ENCODE measurements at regions not wholly inside any gene's neighbourhood (a gene's known extent, or its start where the extent isn't known, plus 50 kb on each side); places are given as distances from the start of the nearest gene placed in this dataset.

DNA sequence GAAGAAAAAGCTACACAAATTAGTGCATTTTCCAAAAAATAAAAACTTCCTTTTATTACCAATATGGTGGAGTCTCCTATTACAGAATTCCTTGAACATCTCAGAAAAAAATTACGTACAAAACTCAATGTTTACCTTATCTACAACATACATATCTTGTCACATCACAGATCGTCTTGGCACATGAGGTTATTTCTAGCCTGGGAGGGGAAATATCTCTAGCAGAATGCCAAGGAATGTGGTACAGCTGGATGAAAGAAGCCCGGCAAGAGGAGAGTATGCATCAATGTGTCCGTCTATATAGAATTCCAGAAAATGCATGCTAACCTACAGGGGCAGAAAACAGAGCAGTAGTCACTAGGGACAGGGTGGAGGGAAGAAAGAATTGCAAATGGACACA lies 443.8 kb downstream of the ZSWIM6 start:
- ATAC-seq, result no peak
- no peaks in the 10 kb centered on the region for H3K36me3 Mint-ChIP-seq
- no peak overlapping the region for H3K4me3 Mint-ChIP-seq
- no peaks in the 10 kb centered on the region for H3K4me1 Mint-ChIP-seq
- DNase-seq, result no peak
- POLR2A ChIA-PET, result no interaction called here
- H3K27me3 Mint-ChIP-seq, result peaks cover 12 to 71% (median 19%) of the 10 kb centered on the region in 5 donors
- peaks cover 0 to 1% (median 0%) of the 10 kb centered on the region in 9 donors for H3K9me3 Mint-ChIP-seq
- no peak overlapping the region for H3K27ac Mint-ChIP-seq

DNA sequence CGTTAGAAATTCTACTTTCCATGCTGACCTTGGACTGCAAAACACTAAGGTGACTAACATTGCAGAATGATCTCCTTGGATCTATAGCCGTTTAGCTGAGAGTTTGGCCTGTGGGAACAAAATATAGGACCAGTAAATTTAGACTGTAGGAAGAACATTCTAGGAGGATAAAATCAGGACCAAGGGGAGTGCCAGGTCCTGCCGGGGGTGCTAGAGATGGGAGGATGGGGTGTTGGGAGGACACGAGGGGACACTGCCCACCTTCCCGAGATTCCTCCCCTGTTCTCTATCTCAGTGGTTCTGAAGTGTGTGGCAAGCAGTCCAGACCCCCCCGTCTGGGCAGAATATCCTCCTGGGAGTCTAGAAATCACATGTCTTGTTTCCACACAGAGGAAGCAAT lies 445.2 kb downstream of the ZSWIM6 start:
- Mint-ChIP-seq H3K4me1 (no peaks in the 10 kb centered on the region), H3K4me3 (no peak overlapping the region), H3K9me3 (peaks cover 0 to 3% (median 0%) of the 10 kb centered on the region in 9 donors), H3K27ac (no peak overlapping the region), H3K27me3 (peaks cover 11 to 59% (median 18%) of the 10 kb centered on the region in 5 donors), H3K36me3 (no peaks in the 10 kb centered on the region)
- DNase-seq (no peak), ATAC-seq (no peak)
- POLR2A ChIA-PET, result no interaction called here

DNA sequence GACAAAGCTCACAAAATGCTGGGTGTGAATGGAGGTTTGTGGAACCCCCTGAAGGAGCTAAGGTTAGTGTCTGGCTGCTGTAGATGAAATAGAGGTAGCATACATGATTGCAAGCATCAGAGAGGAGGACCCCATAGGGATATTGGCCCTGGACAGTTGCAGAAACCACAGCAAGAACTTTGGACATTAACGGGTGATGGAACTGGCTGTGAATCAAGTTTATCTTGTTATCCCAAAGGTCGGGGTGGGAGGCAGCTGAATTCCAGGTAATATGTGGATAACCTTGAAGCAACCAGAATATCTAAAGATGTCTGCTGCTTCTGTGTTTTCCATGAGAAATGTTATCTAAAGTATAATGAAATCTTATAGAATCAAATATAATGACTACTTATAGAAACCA lies 447.7 kb downstream of the ZSWIM6 start:
- Mint-ChIP-seq H3K27me3 (peaks cover 4 to 52% (median 19%) of the 10 kb centered on the region in 5 donors), H3K9me3 (peaks cover 0 to 5% (median 0%) of the 10 kb centered on the region in 9 donors), H3K4me3 (no peak overlapping the region), H3K36me3 (no peaks in the 10 kb centered on the region), H3K27ac (no peak overlapping the region), H3K4me1 (no peaks in the 10 kb centered on the region)
- POLR2A ChIA-PET, result no interaction called here
- ATAC-seq (no peak), DNase-seq (no peak)

DNA sequence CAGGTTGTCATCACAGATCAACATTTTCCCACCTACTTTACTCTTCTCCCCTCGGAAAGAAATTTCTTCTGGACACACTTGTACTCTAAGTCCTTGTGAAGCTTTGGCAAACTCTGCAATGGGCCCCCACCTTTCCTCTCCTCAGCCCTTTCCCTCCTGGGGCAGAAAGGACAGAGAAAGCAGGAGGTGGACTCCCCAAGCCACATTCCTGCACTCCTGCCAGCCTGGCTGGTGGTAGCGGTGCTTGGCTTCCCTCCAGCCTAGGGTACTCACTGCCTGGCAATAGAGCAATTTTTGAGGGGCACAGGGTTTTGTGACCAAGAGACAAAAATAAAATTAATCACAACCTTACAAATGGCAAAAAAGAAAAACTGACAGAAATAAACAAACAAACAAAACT lies 451.4 kb downstream of the ZSWIM6 start:
- ATAC-seq, result no peak
- H3K36me3 Mint-ChIP-seq, result no peaks in the 10 kb centered on the region
- POLR2A ChIA-PET, result no interaction called here
- no peak overlapping the region for H3K4me3 Mint-ChIP-seq
- no peak for DNase-seq
- no peaks in the 10 kb centered on the region for H3K4me1 Mint-ChIP-seq
- H3K9me3 Mint-ChIP-seq, result peaks cover 0 to 5% (median 0%) of the 10 kb centered on the region in 9 donors
- peaks cover 0 to 39% (median 8%) of the 10 kb centered on the region in 5 donors for H3K27me3 Mint-ChIP-seq
- H3K27ac Mint-ChIP-seq, result peak overlapping the region in 1 of 10 donors; percentile 45

DNA sequence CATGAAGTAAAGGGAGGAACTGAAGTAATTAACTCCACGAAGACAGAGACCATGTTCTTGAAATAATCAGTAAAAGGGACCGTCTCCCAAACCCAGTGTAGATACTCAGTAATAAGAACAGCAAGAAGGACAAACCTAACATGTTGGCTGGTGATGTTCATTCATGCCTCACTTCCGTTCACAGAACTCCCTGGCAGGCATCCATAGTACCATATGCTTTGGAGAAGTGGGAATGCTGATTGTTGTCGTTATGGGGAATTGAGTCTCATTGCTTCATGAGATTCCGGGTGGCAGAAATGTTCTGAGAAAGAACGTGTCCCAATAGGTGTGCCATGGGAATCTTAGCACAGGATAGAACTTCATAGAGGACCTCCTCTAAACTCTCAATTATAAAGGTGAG lies 452.3 kb downstream of the ZSWIM6 start:
- Mint-ChIP-seq H3K4me3 (no peak overlapping the region), H3K36me3 (no peaks in the 10 kb centered on the region), H3K27ac (no peak overlapping the region), H3K9me3 (peaks cover 0 to 5% (median 0%) of the 10 kb centered on the region in 9 donors), H3K27me3 (peaks cover 0 to 30% (median 3%) of the 10 kb centered on the region in 5 donors), H3K4me1 (no peaks in the 10 kb centered on the region)
- ATAC-seq (no peak), DNase-seq (no peak)
- POLR2A ChIA-PET, result no interaction called here

DNA sequence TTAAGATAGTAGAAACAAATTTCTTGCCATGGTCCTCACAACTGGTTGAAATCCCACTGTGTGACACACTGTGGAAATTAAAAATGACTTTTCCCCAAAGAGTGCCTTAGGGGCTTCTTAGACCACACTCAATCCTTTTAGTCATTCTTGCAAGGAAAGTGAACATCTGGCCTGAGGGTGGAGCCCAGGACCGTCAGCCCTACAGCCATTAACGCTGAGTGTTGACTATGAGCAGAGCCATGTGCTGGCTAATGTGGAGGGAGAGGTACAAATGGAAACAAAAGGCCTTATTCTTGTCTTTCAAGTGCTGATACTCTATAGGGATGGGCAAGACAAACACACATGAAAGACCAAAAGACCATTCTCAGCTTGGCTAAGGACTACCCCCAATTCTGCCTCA lies 456.5 kb downstream of the ZSWIM6 start:
- no peak overlapping the region for H3K4me3 Mint-ChIP-seq
- peaks cover 0 to 2% (median 0%) of the 10 kb centered on the region in 9 donors for H3K9me3 Mint-ChIP-seq
- H3K4me1 Mint-ChIP-seq, result no peaks in the 10 kb centered on the region
- no peak for DNase-seq
- POLR2A ChIA-PET, result no interaction called here
- no peaks in the 10 kb centered on the region for H3K36me3 Mint-ChIP-seq
- H3K27ac Mint-ChIP-seq, result no peak overlapping the region
- no peak for ATAC-seq
- H3K27me3 Mint-ChIP-seq, result peaks cover 0 to 17% (median 0%) of the 10 kb centered on the region in 5 donors

DNA sequence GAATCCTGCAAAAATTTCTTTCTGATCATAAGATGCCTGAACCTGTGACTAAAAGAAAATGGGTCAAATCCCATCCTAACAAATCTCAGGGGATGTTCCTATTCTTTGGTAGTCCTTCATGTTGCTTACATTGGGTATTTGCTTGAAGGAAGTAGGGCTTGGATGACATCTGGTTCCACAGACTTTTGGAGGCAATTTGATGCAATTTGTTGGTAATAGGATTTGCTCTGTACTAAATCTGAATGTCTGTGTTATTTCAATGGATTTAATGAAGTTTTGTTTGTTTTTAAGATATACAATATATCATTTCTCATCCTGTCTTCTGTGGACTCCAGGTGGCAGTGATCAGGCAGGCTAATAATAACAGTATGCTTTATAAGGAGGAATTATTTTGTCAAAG lies 457.9 kb downstream of the ZSWIM6 start:
- DNase-seq, result no peak
- no peak overlapping the region for H3K27ac Mint-ChIP-seq
- no peak for ATAC-seq
- H3K4me1 Mint-ChIP-seq, result no peaks in the 10 kb centered on the region
- POLR2A ChIA-PET, result no interaction called here
- no peak overlapping the region for H3K4me3 Mint-ChIP-seq
- H3K9me3 Mint-ChIP-seq, result no peaks in the 10 kb centered on the region
- peaks cover 0 to 13% (median 3%) of the 10 kb centered on the region in 5 donors for H3K27me3 Mint-ChIP-seq
- H3K36me3 Mint-ChIP-seq, result no peaks in the 10 kb centered on the region

DNA sequence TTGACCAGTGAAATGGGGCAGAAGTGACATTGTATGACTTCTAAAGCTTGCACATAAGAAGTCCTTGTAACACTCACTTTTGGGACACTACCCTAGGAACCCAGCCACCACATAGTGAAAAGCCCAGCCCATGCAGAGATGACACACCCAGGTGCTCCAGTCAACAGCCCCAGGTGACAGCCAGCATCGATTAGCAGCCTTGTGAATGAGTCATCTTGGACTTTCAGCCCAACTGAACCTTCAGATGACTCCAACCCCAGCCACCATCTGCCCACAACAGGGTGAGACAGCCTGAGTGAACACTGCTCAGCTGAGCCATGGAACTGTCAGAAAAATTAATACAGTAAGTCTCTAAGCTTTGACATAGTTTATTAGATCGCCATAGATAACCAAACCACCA lies 458.6 kb downstream of the ZSWIM6 start:
- Mint-ChIP-seq H3K4me1 (no peaks in the 10 kb centered on the region), H3K4me3 (no peak overlapping the region), H3K9me3 (no peaks in the 10 kb centered on the region), H3K27me3 (peaks cover 0 to 6% (median 4%) of the 10 kb centered on the region in 5 donors), H3K36me3 (no peaks in the 10 kb centered on the region), H3K27ac (no peak overlapping the region)
- no peak for DNase-seq
- POLR2A ChIA-PET, result no interaction called here
- ATAC-seq, result no peak

DNA sequence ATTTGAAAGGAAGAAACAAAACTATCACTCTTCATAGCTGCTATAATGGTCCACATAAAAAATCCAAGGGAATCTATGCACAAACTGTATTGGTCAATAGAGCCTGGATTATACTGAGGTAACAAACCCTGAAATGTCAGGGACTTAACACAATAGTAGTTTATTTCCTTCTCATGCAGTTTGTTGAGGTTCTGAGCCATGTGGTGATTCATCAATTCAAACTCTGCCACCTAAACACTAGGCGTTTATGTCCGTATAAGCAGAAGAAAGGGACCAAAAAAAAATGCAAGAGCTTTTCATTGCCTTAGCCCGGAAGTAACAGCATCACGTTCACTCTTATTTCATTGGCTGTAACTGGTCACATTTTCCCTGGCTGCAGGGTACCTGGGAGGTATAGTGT lies 464.7 kb downstream of the ZSWIM6 start:
- peaks cover 1 to 12% (median 6%) of the 10 kb centered on the region in 5 donors for H3K27me3 Mint-ChIP-seq
- no peaks in the 10 kb centered on the region for H3K36me3 Mint-ChIP-seq
- H3K9me3 Mint-ChIP-seq, result no peaks in the 10 kb centered on the region
- no peaks in the 10 kb centered on the region for H3K4me1 Mint-ChIP-seq
- POLR2A ChIA-PET, result no interaction called here
- no peak overlapping the region for H3K27ac Mint-ChIP-seq
- ATAC-seq (no peak), DNase-seq (no peak)
- H3K4me3 Mint-ChIP-seq, result no peak overlapping the region

DNA sequence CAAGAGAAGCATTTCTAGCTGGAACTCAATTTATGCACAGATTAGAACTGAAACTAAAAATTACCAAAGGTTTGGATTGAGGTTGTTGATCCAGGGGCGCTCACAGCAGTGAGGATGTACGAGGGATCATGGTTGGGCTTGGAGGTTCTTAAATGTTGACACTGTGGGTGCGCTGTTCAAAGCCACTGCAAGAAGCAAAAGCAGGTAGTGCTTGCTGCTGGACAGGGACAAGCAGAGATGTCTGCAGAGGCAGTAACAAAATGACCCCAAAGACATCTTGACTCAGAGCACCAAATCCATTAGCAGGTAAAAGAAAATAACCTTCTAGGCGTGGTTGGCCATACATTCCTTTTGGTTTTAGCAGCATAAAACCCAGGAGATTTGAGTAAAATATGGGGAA lies 468.4 kb downstream of the ZSWIM6 start:
- Mint-ChIP-seq H3K4me3 (no peak overlapping the region), H3K9me3 (no peaks in the 10 kb centered on the region), H3K27me3 (peaks cover 1 to 12% (median 3%) of the 10 kb centered on the region in 5 donors), H3K27ac (no peak overlapping the region), H3K4me1 (no peaks in the 10 kb centered on the region), H3K36me3 (no peaks in the 10 kb centered on the region)
- ATAC-seq, result no peak
- POLR2A ChIA-PET, result no interaction called here
- no peak for DNase-seq

DNA sequence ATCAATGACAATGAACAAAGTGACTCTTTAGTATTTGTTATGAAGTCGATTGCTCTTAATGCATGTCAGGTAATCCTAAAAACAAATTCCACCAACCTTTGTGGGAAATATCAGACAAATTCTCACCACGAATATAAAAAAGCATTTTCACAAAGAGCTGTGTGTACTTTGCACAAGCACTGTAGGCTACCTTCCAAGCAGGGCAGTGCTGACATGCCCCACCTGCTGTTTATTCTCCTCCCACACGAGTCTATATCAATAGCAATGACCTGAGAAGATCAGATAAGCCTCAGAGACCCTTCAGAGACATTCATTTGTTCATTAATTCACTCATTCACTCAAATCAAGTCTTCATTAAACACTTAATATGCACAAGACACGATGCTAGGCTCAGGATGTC lies 469.1 kb downstream of the ZSWIM6 start:
- Mint-ChIP-seq H3K27me3 (peaks cover 3 to 12% (median 3%) of the 10 kb centered on the region in 5 donors), H3K9me3 (no peaks in the 10 kb centered on the region), H3K36me3 (no peaks in the 10 kb centered on the region), H3K4me3 (no peak overlapping the region), H3K4me1 (no peaks in the 10 kb centered on the region), H3K27ac (no peak overlapping the region)
- no peak for DNase-seq
- POLR2A ChIA-PET, result no interaction called here
- ATAC-seq, result no peak

DNA sequence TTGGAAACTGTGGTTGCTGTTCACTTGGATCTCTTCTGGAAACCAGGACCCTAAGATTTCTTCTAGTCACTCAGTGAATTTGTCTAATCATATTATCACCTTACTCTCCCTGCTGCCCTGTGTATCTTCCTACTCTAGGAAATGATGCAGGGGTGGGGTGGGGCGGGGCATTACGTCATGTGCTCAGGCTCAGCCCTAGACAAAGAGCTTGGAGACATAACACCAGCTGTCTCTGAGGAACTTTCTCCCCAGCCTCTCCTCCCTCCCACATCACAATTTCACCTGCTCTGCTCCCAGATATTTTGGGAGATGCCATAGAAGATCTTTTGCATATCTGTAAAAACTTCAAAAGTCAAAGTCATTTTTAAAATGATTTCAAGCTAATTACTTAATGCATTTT lies 470.4 kb downstream of the ZSWIM6 start:
- DNase-seq (no peak), ATAC-seq (no peak)
- Mint-ChIP-seq H3K27ac (no peak overlapping the region), H3K27me3 (peaks cover under 1 to 13% (median 6%) of the 10 kb centered on the region in 5 donors), H3K36me3 (no peaks in the 10 kb centered on the region), H3K4me3 (no peak overlapping the region), H3K9me3 (no peaks in the 10 kb centered on the region), H3K4me1 (no peaks in the 10 kb centered on the region)
- POLR2A ChIA-PET, result no interaction called here

DNA sequence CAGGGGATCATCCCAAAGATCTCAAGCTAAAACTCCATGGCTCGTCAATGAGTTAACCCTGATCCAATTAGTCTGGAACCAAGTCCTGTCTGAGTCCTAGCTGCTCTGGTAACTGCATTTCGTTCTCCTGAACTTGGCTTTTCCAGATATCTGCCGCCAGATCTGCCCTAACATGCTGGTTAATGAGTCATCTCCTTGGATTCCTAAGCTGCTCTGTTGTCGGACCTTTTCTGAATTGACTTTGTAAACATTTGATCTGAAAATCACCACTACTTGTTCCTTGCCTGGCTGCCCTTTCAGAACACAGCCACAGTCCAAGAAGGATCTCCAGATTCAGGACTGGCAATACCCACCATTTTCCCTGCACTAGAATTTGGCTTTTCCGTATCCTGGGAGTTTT lies 473.0 kb downstream of the ZSWIM6 start:
- peaks cover 0 to 19% (median 6%) of the 10 kb centered on the region in 5 donors for H3K27me3 Mint-ChIP-seq
- H3K36me3 Mint-ChIP-seq, result no peaks in the 10 kb centered on the region
- no peaks in the 10 kb centered on the region for H3K9me3 Mint-ChIP-seq
- no peak overlapping the region for H3K4me3 Mint-ChIP-seq
- no peaks in the 10 kb centered on the region for H3K4me1 Mint-ChIP-seq
- POLR2A ChIA-PET, result no interaction called here
- DNase-seq, result no peak
- H3K27ac Mint-ChIP-seq, result no peak overlapping the region
- ATAC-seq, result no peak

DNA sequence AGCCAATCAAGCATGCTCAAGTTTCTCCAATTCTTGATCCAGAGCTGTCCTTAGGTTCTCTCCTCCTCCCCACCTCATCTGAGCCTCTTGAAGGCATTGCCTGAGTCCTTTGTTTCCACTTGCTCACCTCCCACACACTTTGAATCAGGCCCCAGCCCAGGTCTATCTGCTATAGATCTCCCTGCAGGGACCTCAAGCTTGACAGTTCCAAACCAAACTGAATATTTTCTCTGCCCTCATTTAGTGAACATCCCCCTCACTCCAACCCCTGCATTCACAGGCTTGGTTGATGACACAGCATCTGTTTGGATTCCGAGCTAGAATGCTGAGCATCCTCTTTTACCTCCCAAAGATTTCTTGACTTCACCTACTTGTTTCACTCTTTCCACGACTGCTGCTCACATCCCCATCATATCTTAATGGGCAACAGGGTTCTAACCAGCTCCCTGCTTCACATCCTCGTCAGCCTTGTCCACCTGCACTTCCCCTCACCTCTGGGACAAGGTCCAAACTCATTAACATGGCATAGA lies 474.5 kb downstream of the ZSWIM6 start:
- no peak overlapping the region for H3K4me3 Mint-ChIP-seq
- no peak for DNase-seq
- no peaks in the 10 kb centered on the region for H3K36me3 Mint-ChIP-seq
- peaks cover 7 to 29% (median 13%) of the 10 kb centered on the region in 5 donors for H3K27me3 Mint-ChIP-seq
- POLR2A ChIA-PET, result no interaction called here
- no peaks in the 10 kb centered on the region for H3K4me1 Mint-ChIP-seq
- ATAC-seq, result no peak
- no peaks in the 10 kb centered on the region for H3K9me3 Mint-ChIP-seq
- H3K27ac Mint-ChIP-seq, result no peak overlapping the region

Data from naive thymus-derived CD8-positive, alpha-beta T cell (primary cell).